Neural cell (in vitro differentiated cells): ENCODE measurements at regions not wholly inside any gene's neighbourhood (a gene's known extent, or its start where the extent isn't known, plus 50 kb on each side); places are given as distances from the start of the nearest gene placed in this dataset.

Experiments
- H2AFZ ChIP-seq: fragments of 200-600, 300-800 bp; sonication (generic), shearing (Covaris generic); 2 replicates; pipeline ENCODE4 v1.6.0; 2014; ENCODE audit warnings: low read depth, mild to moderate bottlenecking, antibody characterized with exemption, low read length, moderate library complexity
- H3F3A ChIP-seq: fragments of 200-600 bp; shearing (Covaris generic); 2 replicates; pipeline ENCODE4 v1.6.1; 2016; ENCODE audit warnings: mild to moderate bottlenecking, moderate library complexity, mixed read lengths, antibody characterized with exemption, low read length; ENCODE audit not compliant: insufficient read depth, poor library complexity, severe bottlenecking
- H3K27ac ChIP-seq: fragments of 200-600, 300-800 bp; sonication (generic), shearing (Covaris generic); 2 replicates; pipeline ENCODE4 v1.5.1; 2014; ENCODE audit warnings: mild to moderate bottlenecking, low read length, moderate library complexity
- H3K27me3 ChIP-seq: fragments of 300-800, 200-600 bp; sonication (generic), shearing (Covaris generic); 2 replicates; pipeline ENCODE4 v1.6.0; 2014; ENCODE audit warnings: mild to moderate bottlenecking, low read depth, low read length, moderate library complexity; ENCODE audit not compliant: insufficient read depth
- H3K36me3 ChIP-seq: fragments of 300-800, 200-600 bp; sonication (generic), shearing (Covaris generic); 2 replicates; pipeline ENCODE4 v1.5.1; 2014; ENCODE audit warnings: mild to moderate bottlenecking, antibody characterized with exemption, low read length, moderate library complexity; ENCODE audit not compliant: insufficient read depth
- H3K4me2 ChIP-seq: fragments of 300-800, 200-600 bp; sonication (generic), shearing (Covaris generic); 2 replicates; pipeline ENCODE4 v1.6.0; 2014; ENCODE audit warnings: mild to moderate bottlenecking, low read length
- H3K4me3 ChIP-seq: fragments of 300-800, 200-600 bp; sonication (generic), shearing (Covaris generic); 2 replicates; pipeline ENCODE4 v1.5.1; 2014; ENCODE audit warnings: mild to moderate bottlenecking, low read length, moderate library complexity
- H3K79me2 ChIP-seq: fragments of 200-600 bp; shearing (Covaris generic); replicated peaks from 2 replicates; pipeline ENCODE4 v1.6.0; 2014; ENCODE audit warnings: mild to moderate bottlenecking, low read length, moderate library complexity; ENCODE audit not compliant: insufficient read depth
- H3K9ac ChIP-seq: fragments of 300-800, 200-600 bp; sonication (generic), shearing (Covaris generic); 2 replicates; pipeline ENCODE4 v1.6.1; 2016; ENCODE audit warnings: mild to moderate bottlenecking, low read length, mixed read lengths
- H3K9me2 ChIP-seq: fragments of 200-600 bp; shearing (Covaris generic); 2 replicates; pipeline ENCODE4 v1.6.1; 2016; ENCODE audit warnings: mild to moderate bottlenecking, low read length, mixed read lengths; ENCODE audit not compliant: insufficient read depth
- H3K9me3 ChIP-seq: fragments of 200-600, 300-800 bp; sonication (generic), shearing (Covaris generic); 2 replicates; pipeline ENCODE4 v1.6.1; 2016; ENCODE audit warnings: mild to moderate bottlenecking, mixed run types, low read length, moderate library complexity, mixed read lengths
- H4K20me1 ChIP-seq: fragments of 200-600 bp; shearing (Covaris generic); 2 replicates; pipeline ENCODE4 v1.6.1; 2016; ENCODE audit warnings: mild to moderate bottlenecking, mixed run types; ENCODE audit not compliant: insufficient read depth
- EP300 ChIP-seq: fragments of 450-650 bp; conservative IDR thresholded peaks from 2 replicates; pipeline ENCODE4 v1.6.1; 2014; ENCODE audit warnings: antibody characterized with exemption, mild to moderate bottlenecking, moderate library complexity; ENCODE audit not compliant: poor library complexity, severe bottlenecking
- EZH2 ChIP-seq: fragments of 200-600, 300-800 bp; shearing (Covaris generic), sonication (generic); IDR thresholded peaks from 2 replicates; pipeline ENCODE4 v1.6.1; 2014; ENCODE audit warnings: antibody characterized with exemption, low read length, borderline replicate concordance, mild to moderate bottlenecking; ENCODE audit not compliant: insufficient read depth, poor library complexity, severe bottlenecking
- POLR2AphosphoS5 ChIP-seq: IDR thresholded peaks from 2 replicates; pipeline ENCODE4 v1.6.1; 2012
- RAD21 ChIP-seq: fragments of 450-650 bp; conservative IDR thresholded peaks from 2 replicates; pipeline ENCODE4 v1.6.1; 2014; ENCODE audit warnings: antibody characterized with exemption, mild to moderate bottlenecking, moderate library complexity
- REST ChIP-seq: IDR thresholded peaks from 2 replicates; pipeline ENCODE4 v1.6.1; 2012; ENCODE audit warnings: borderline replicate concordance
- SMC3 ChIP-seq: fragments of 450-650 bp; conservative IDR thresholded peaks from 2 replicates; pipeline ENCODE4 v1.6.1; 2014; ENCODE audit warnings: antibody characterized with exemption, mild to moderate bottlenecking, moderate library complexity; ENCODE audit not compliant: poor library complexity
- TAF1 ChIP-seq: IDR thresholded peaks from 2 replicates; pipeline ENCODE4 v1.6.1; 2012; ENCODE audit warnings: low read depth
- TF ChIP-seq, protein P1 (sequence below): fragments of 450-650 bp; IDR thresholded peaks from 2 replicates; pipeline ENCODE4 v1.5.1; 2014; ENCODE audit warnings: antibody characterized with exemption, mild to moderate bottlenecking, moderate library complexity; ENCODE audit not compliant: poor library complexity, severe bottlenecking

DNA sequence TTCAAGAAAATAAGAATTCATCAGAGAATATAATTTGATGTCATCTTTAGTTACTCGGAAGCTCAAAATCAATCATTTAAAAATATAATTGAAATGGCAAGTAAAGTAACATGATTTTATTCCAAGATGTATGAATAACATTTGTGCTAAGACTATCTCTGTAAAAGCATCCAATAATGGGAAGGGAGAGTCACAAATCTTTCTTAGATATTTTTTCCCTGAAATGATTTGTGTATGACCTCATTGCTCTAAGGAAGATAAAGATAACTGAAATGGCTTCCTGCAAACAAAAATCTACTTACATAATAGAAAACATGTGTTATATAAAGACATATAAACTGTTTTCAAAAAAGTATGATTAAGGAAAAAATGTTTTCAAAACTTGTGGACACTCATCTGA is 97.4 kb upstream of the FGF10 start:
- no peak overlapping the region for H3K27ac ChIP-seq
- H4K20me1 ChIP-seq = no peaks in the 10 kb centered on the region
- no peak overlapping the region for H3K4me3 ChIP-seq
- H3K9me3 ChIP-seq = no peaks in the 10 kb centered on the region
- H3K9me2 ChIP-seq = no peaks in the 10 kb centered on the region
- H3K9ac ChIP-seq = no peak overlapping the region
- no peak overlapping the region for H3K4me2 ChIP-seq
- no peak overlapping the region for H2AFZ ChIP-seq
- no peaks in the 10 kb centered on the region for H3K36me3 ChIP-seq
- H3F3A ChIP-seq = no peaks in the 10 kb centered on the region
- no peaks in the 10 kb centered on the region for H3K79me2 ChIP-seq
- H3K27me3 ChIP-seq = no peaks in the 10 kb centered on the region
- TF ChIP-seq SMC3 = no peak
- no peak for TF ChIP-seq EZH2
- no peak for TF ChIP-seq REST

DNA sequence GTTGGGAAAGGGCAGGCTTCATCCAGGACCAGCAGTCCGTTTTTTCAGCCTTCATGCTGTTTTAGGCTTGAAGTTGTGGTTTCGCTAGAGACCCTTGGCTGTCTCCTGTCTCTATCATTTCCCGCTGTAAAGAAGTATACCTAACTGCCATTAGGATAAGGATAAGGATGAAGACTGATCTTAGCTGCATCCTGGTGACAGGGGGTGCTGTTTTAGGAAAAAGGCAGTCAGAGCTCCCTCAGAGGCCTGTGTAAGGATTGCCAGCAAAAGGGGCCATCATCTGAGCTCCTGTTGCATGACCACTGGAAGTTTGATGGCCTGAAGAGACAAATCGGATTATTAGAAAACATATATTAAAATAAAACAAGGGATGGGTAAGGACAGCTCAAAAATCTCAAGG is 64.8 kb upstream of the FGF10 start:
- Histone ChIP-seq H4K20me1 (no peaks in the 10 kb centered on the region), H2AFZ (no peak overlapping the region)

More for the DNA sequence above, 64.8 kb upstream of the FGF10 start:
- Histone ChIP-seq H3K79me2 (no peaks in the 10 kb centered on the region), H3F3A (no peaks in the 10 kb centered on the region), H3K9me2 (no peaks in the 10 kb centered on the region), H3K36me3 (no peaks in the 10 kb centered on the region), H3K27me3 (no peaks in the 10 kb centered on the region), H3K4me3 (no peak overlapping the region), H3K9ac (no peak overlapping the region), H3K9me3 (no peaks in the 10 kb centered on the region), H3K27ac (no peak overlapping the region), H3K4me2 (no peak overlapping the region)
- TF ChIP-seq, protein P1, sequence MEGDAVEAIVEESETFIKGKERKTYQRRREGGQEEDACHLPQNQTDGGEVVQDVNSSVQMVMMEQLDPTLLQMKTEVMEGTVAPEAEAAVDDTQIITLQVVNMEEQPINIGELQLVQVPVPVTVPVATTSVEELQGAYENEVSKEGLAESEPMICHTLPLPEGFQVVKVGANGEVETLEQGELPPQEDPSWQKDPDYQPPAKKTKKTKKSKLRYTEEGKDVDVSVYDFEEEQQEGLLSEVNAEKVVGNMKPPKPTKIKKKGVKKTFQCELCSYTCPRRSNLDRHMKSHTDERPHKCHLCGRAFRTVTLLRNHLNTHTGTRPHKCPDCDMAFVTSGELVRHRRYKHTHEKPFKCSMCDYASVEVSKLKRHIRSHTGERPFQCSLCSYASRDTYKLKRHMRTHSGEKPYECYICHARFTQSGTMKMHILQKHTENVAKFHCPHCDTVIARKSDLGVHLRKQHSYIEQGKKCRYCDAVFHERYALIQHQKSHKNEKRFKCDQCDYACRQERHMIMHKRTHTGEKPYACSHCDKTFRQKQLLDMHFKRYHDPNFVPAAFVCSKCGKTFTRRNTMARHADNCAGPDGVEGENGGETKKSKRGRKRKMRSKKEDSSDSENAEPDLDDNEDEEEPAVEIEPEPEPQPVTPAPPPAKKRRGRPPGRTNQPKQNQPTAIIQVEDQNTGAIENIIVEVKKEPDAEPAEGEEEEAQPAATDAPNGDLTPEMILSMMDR = no peak
- no peak for TF ChIP-seq POLR2AphosphoS5
- no peak for TF ChIP-seq RAD21
- TF ChIP-seq EP300 = no peak
- TF ChIP-seq REST = no peak
- TF ChIP-seq TAF1 = no peak
- no peak for TF ChIP-seq SMC3
- TF ChIP-seq EZH2 = no peak
